ENCODE measurements at regions not wholly inside any gene's neighbourhood (a gene's known extent, or its start where the extent isn't known, plus 50 kb on each side); places are given as distances from the start of the nearest gene placed in this dataset.

GRCh38 chr20:11329271-11329670 is 588.4 kb upstream of the BTBD3 start:
- no peak for DNase-seq

GRCh38 chr20:11331096-11331495 is 586.6 kb upstream of the BTBD3 start:
- no peak for DNase-seq

- no peak for DNase-seq
Measured at GRCh38 chr20:11332381-11332780, 585.3 kb upstream of the BTBD3 start.

- DNase-seq = no peak
Measured at GRCh38 chr20:11333634-11334033, 584.1 kb upstream of the BTBD3 start.

GRCh38 chr20:11337361-11338130 is 580.1 kb upstream of the BTBD3 start:
- no peak for DNase-seq

- no peak for DNase-seq
Measured at GRCh38 chr20:11338496-11339306, 579.0 kb upstream of the BTBD3 start.

- no peak for DNase-seq
Measured at GRCh38 chr20:11344939-11345338, 572.8 kb upstream of the BTBD3 start.

- DNase-seq = no peak
Measured at GRCh38 chr20:11347738-11348137, 570.0 kb upstream of the BTBD3 start.

- DNase-seq = no peak
Measured at GRCh38 chr20:11350126-11351005, 567.3 kb upstream of the BTBD3 start.

- no peak for DNase-seq
Measured at GRCh38 chr20:11352041-11352440, 565.7 kb upstream of the BTBD3 start.

GRCh38 chr20:11354846-11355245 is 562.8 kb upstream of the BTBD3 start:
- no peak for DNase-seq

- no peak for DNase-seq
Measured at GRCh38 chr20:11355345-11355744, 562.3 kb upstream of the BTBD3 start.

GRCh38 chr20:11356061-11356460 is 561.6 kb upstream of the BTBD3 start:
- DNase-seq = no peak

- no peak for DNase-seq
Measured at GRCh38 chr20:11362450-11362849, 555.2 kb upstream of the BTBD3 start.

- no peak for DNase-seq
Measured at GRCh38 chr20:11364736-11365135, 553.0 kb upstream of the BTBD3 start.

- no peak for DNase-seq
Measured at GRCh38 chr20:11366660-11367059, 551.0 kb upstream of the BTBD3 start.

GRCh38 chr20:11368499-11368898 is 549.2 kb upstream of the BTBD3 start:
- no peak for DNase-seq

- no peak for DNase-seq
Measured at GRCh38 chr20:11368965-11369711, 548.6 kb upstream of the BTBD3 start.

GRCh38 chr20:11371831-11372230 is 545.9 kb upstream of the BTBD3 start:
- no peak for DNase-seq

- peak; percentile 56 for DNase-seq
Measured at GRCh38 chr20:11372876-11373790, 544.6 kb upstream of the BTBD3 start.

GRCh38 chr20:11375335-11375734 is 542.4 kb upstream of the BTBD3 start:
- no peak for DNase-seq

Data from right hindlimb (tissue), 1 donor.